Common myeloid progenitor, CD34-positive (primary cell): ENCODE measurements at regions not wholly inside any gene's neighbourhood (a gene's known extent, or its start where the extent isn't known, plus 50 kb on each side); places are given as distances from the start of the nearest gene placed in this dataset.

Experiments used
- CTCF ChIA-PET: fragments of 350-600 bp; sonication (Branson Sonifier 250); formaldehyde crosslinking; loops from one replicate; lab custom pipeline; 2021; ENCODE audit warnings: antibody characterized with exemption; lab: Charles Lee
- POLR2A ChIA-PET: fragments of 350-600 bp; sonication (Branson Sonifier 250); formaldehyde crosslinking; loops from one replicate; lab custom pipeline; 2021; ENCODE audit warnings: antibody characterized with exemption; lab: Charles Lee
- DNase-seq, 3 donors: peaks; one replicate each; pipeline versions ENCODE4 v3.0.0 to v3.0.0-alpha.2; 2013
- H3K27ac ChIP-seq, 2 experiments: 1 replicate in 1 of 2; 2 replicates in 1 of 2; pipeline ENCODE4 v1.7.0; 2013; ENCODE audit warnings: inconsistent platforms in 2 of 2, low read length in 2 of 2, mild to moderate bottlenecking in 2 of 2, low read depth in 1 of 2, moderate library complexity in 1 of 2; ENCODE audit not compliant: severe bottlenecking in 2 of 2, insufficient read depth in 1 of 2, poor library complexity in 1 of 2
- H3K27me3 ChIP-seq, 5 experiments: replicated peaks in 2 of 5; 1 replicate in 3 of 5; 2 replicates in 2 of 5; pipeline versions ENCODE4 v1.6.1 to v1.7.0; 2013; ENCODE audit warnings: low read length in 4 of 5, mild to moderate bottlenecking in 2 of 5, moderate library complexity in 2 of 5, inconsistent platforms in 1 of 5; ENCODE audit not compliant: insufficient read depth in 5 of 5, control insufficient read depth in 4 of 5
- H3K36me3 ChIP-seq, 4 experiments: 1 replicate in 2 of 4; 2 replicates in 2 of 4; pipeline versions ENCODE4 v1.6.1 to v1.7.0; 2013; ENCODE audit warnings: low read length in 3 of 4, control low read depth in 1 of 4, mild to moderate bottlenecking in 1 of 4; ENCODE audit not compliant: control insufficient read depth in 4 of 4, insufficient read depth in 4 of 4
- H3K4me1 ChIP-seq, 4 experiments: 1 replicate in 3 of 4; 2 replicates in 1 of 4; pipeline versions ENCODE4 v1.6.1 to v1.7.1; 2013; ENCODE audit warnings: low read length in 3 of 4, mild to moderate bottlenecking in 3 of 4, control low read depth in 1 of 4, inconsistent platforms in 1 of 4, moderate library complexity in 1 of 4; ENCODE audit not compliant: control insufficient read depth in 4 of 4, insufficient read depth in 4 of 4; ENCODE audit errors: control extremely low read depth in 1 of 4
- H3K4me3 ChIP-seq, 7 experiments: 1 replicate in 4 of 7; 2 replicates in 3 of 7; pipeline versions ENCODE4 v1.5.1 to v1.7.0; 2013; ENCODE audit warnings: mild to moderate bottlenecking in 7 of 7, low read length in 6 of 7, moderate library complexity in 6 of 7, inconsistent platforms in 2 of 7, low read depth in 2 of 7, control low read depth in 1 of 7; ENCODE audit not compliant: insufficient read depth in 4 of 7, control insufficient read depth in 1 of 7; ENCODE audit errors: extremely low read depth in 1 of 7
- H3K9me3 ChIP-seq, 5 experiments: 1 replicate in 4 of 5; 2 replicates in 1 of 5; pipeline versions ENCODE4 v1.6.1 to v1.7.1; 2013; ENCODE audit warnings: low read length in 4 of 5, mild to moderate bottlenecking in 2 of 5, inconsistent platforms in 1 of 5, low read depth in 1 of 5, moderate library complexity in 1 of 5; ENCODE audit not compliant: control insufficient read depth in 4 of 5, insufficient read depth in 2 of 5; ENCODE audit errors: control extremely low read depth in 1 of 5
- WGBS: methylation state at CpG from one replicate; pipeline ENCODE4 v1.1.5; 2013; ENCODE audit not compliant: insufficient coverage; 5-methylcytosine and 5-hydroxymethylcytosine counted together

- no peak overlapping the region for H3K27ac ChIP-seq
- POLR2A ChIA-PET, result no interaction called here
- H3K27me3 ChIP-seq, result peaks cover 0 to 3% (median 0%) of the 10 kb centered on the region in 5 experiments
- CTCF ChIA-PET, result no interaction called here
- H3K36me3 ChIP-seq, result no peaks in the 10 kb centered on the region
- WGBS, result 98% methylated on average over 6 of the region's 6 CpGs
- no peak for DNase-seq
- no peaks in the 10 kb centered on the region for H3K9me3 ChIP-seq
- no peaks in the 10 kb centered on the region for H3K4me1 ChIP-seq
- H3K4me3 ChIP-seq, result no peak overlapping the region
Measured at GRCh38 chr7:136136906-136137454, 159.8 kb upstream of the MTPN start.

- Histone ChIP-seq H3K27ac (no peak overlapping the region), H3K36me3 (no peaks in the 10 kb centered on the region), H3K27me3 (peaks cover 0 to 2% (median 0%) of the 10 kb centered on the region in 5 experiments), H3K9me3 (no peaks in the 10 kb centered on the region), H3K4me1 (no peaks in the 10 kb centered on the region), H3K4me3 (no peak overlapping the region)
- CTCF ChIA-PET, result no interaction called here
- POLR2A ChIA-PET, result no interaction called here
- WGBS, result 96% methylated on average over 3 of the region's 3 CpGs
- DNase-seq, result no peak
Measured at GRCh38 chr7:136134503-136134902, 157.3 kb upstream of the MTPN start.

GRCh38 chr7:136133551-136133950 lies 156.4 kb upstream of the MTPN start:
- Histone ChIP-seq H3K27me3 (peaks cover 0 to 1% (median 0%) of the 10 kb centered on the region in 5 experiments), H3K4me1 (no peaks in the 10 kb centered on the region), H3K9me3 (no peaks in the 10 kb centered on the region), H3K36me3 (no peaks in the 10 kb centered on the region), H3K27ac (no peak overlapping the region), H3K4me3 (no peak overlapping the region)
- CTCF ChIA-PET, result interaction anchor here (1.6 kb wide), 1 partner anchor 19 kb away, joined by 6 read pairs; no protein-coding TSS in a partner anchor
- no peak for DNase-seq
- WGBS, result no CpG with 5 or more reads among the region's 3 CpGs
- POLR2A ChIA-PET, result no interaction called here

- Histone ChIP-seq H3K9me3 (no peaks in the 10 kb centered on the region), H3K27ac (no peak overlapping the region), H3K4me3 (no peak overlapping the region), H3K4me1 (no peaks in the 10 kb centered on the region), H3K36me3 (no peaks in the 10 kb centered on the region), H3K27me3 (peaks cover 0 to 1% (median 0%) of the 10 kb centered on the region in 5 experiments)
- no peak for DNase-seq
- ChIA-PET POLR2A (no interaction called here), CTCF (no interaction called here)
- no CpG with 5 or more reads among the region's 3 CpGs for WGBS
Measured at GRCh38 chr7:136131304-136131630, 154.1 kb upstream of the MTPN start.

GRCh38 chr7:136130511-136131303 lies 153.5 kb upstream of the MTPN start:
- no peaks in the 10 kb centered on the region for H3K36me3 ChIP-seq
- H3K9me3 ChIP-seq, result no peaks in the 10 kb centered on the region
- H3K4me3 ChIP-seq, result no peak overlapping the region
- no peaks in the 10 kb centered on the region for H3K4me1 ChIP-seq
- ChIA-PET POLR2A (no interaction called here), CTCF (no interaction called here)
- peaks cover 0 to 1% (median 0%) of the 10 kb centered on the region in 5 experiments for H3K27me3 ChIP-seq
- no peak for DNase-seq
- WGBS, result no CpG with 5 or more reads among the region's 6 CpGs
- H3K27ac ChIP-seq, result no peak overlapping the region

GRCh38 chr7:136128050-136128449 lies 150.9 kb upstream of the MTPN start:
- DNase-seq, result no peak
- 95% methylated on average over 3 of the region's 3 CpGs for WGBS
- Histone ChIP-seq H3K4me3 (no peak overlapping the region), H3K27me3 (no peaks in the 10 kb centered on the region), H3K27ac (no peak overlapping the region), H3K4me1 (no peaks in the 10 kb centered on the region), H3K36me3 (no peaks in the 10 kb centered on the region), H3K9me3 (no peaks in the 10 kb centered on the region)
- POLR2A ChIA-PET, result no interaction called here
- CTCF ChIA-PET, result no interaction called here

GRCh38 chr7:136123352-136123751 lies 146.2 kb upstream of the MTPN start:
- 77% methylated on average over 3 of the region's 3 CpGs for WGBS
- H3K27ac ChIP-seq, result no peak overlapping the region
- ChIA-PET CTCF (no interaction called here), POLR2A (no interaction called here)
- no peak overlapping the region for H3K4me3 ChIP-seq
- no peak for DNase-seq
- H3K4me1 ChIP-seq, result no peaks in the 10 kb centered on the region
- peaks cover 0 to 1% (median 0%) of the 10 kb centered on the region in 5 experiments for H3K9me3 ChIP-seq
- H3K27me3 ChIP-seq, result no peaks in the 10 kb centered on the region
- no peaks in the 10 kb centered on the region for H3K36me3 ChIP-seq
